ENCODE measurements at regions not wholly inside any gene's neighbourhood (a gene's known extent, or its start where the extent isn't known, plus 50 kb on each side); places are given as distances from the start of the nearest gene placed in this dataset.

- no CpG with 5 or more reads among the region's 1 CpG for WGBS (ENCODE audit: extremely low coverage, insufficient read length, low lambda C conversion rate)
- no peak overlapping the region for H3K4me2 ChIP-seq (ENCODE audit: insufficient read depth, insufficient read length, low read length)
These were observed 726.3 kb downstream of the EPHA4 start for GRCh38 chr2:220845766-220846273.

More at GRCh38 chr2:220845766-220846273, 726.3 kb downstream of the EPHA4 start:
- Histone ChIP-seq H3K14ac (ENCODE audit: insufficient read depth, low read length) (no peak overlapping the region), H3K18ac (ENCODE audit: insufficient read length, low read depth, low read length) (no peak overlapping the region), H3K9ac (ENCODE audit: extremely low read depth, insufficient read length, low read length) (no peak overlapping the region), H4K5ac (ENCODE audit: insufficient read length, low read depth, low read length) (no peak overlapping the region), H3K23me2 (ENCODE audit: insufficient read length, low read depth, low read length, poor library complexity, severe bottlenecking) (no peaks in the 10 kb centered on the region), H4K91ac (ENCODE audit: insufficient read length, low read depth, low read length) (no peak overlapping the region), H3K27me3 (ENCODE audit: insufficient read depth, low read length) (no peaks in the 10 kb centered on the region), H3T11ph (ENCODE audit: low read length) (no peak overlapping the region), H2BK20ac (ENCODE audit: low read depth, low read length, poor library complexity, severe bottlenecking) (no peak overlapping the region), H2BK12ac (ENCODE audit: insufficient read length, low read depth, low read length) (no peak overlapping the region), H2BK5ac (ENCODE audit: insufficient read length, low read length) (no peak overlapping the region), H3K9me3 (ENCODE audit: control insufficient read depth, low read depth, low read length) (no peaks in the 10 kb centered on the region), H3K4me1 (ENCODE audit: insufficient read depth, low read length) (no peaks in the 10 kb centered on the region), H4K8ac (replicated peaks; ENCODE audit: insufficient read length, low read depth, low read length) (no peak overlapping the region), H2AFZ (ENCODE audit: low read length) (no peak overlapping the region), H4K20me1 (ENCODE audit: control insufficient read depth, insufficient read depth, insufficient read length) (no peaks in the 10 kb centered on the region), H3K23ac (ENCODE audit: insufficient read length, low read depth, low read length) (no peak overlapping the region), H2BK120ac (ENCODE audit: low read depth, low read length, poor library complexity, severe bottlenecking) (no peak overlapping the region), H3K27ac (ENCODE audit: insufficient read length, low read depth, low read length) (no peak overlapping the region), H2AK5ac (ENCODE audit: insufficient read length, low read length) (no peak overlapping the region), H3K79me1 (ENCODE audit: insufficient read depth, low read depth, low read length, poor library complexity, severe bottlenecking) (no peaks in the 10 kb centered on the region), H2BK15ac (ENCODE audit: low read depth, low read length) (no peak overlapping the region), H3K4ac (ENCODE audit: low read depth, low read length) (no peak overlapping the region), H3K56ac (ENCODE audit: insufficient read length, low read depth, low read length) (no peak overlapping the region), H3K79me2 (ENCODE audit: insufficient read depth, low read length) (no peaks in the 10 kb centered on the region)
- Mint-ChIP-seq H3K9me3 (peaks cover 3 to 6% of the 10 kb centered on the region in 2 experiments; a peak in 4 of 5 replicates), H3K36me3 (ENCODE audit: insufficient read depth in 1 of 3, low read depth in 3 of 3) (peaks cover 0 to 11% (median 3%) of the 10 kb centered on the region in 3 experiments; a peak in 3 of 7 replicates), H3K27me3 (ENCODE audit: low read depth) (no peaks in the 10 kb centered on the region), H3K4me1 (peaks cover 0 to 2% of the 10 kb centered on the region in 2 experiments; a peak in 1 of 4 replicates), H3K4me3 (no peak overlapping the region), H3K27ac (no peak overlapping the region)
- TF ChIP-seq CTCF (conservative IDR thresholded peaks at IDR 0.05), result no peak
- DNase-seq, result no peak
